Gastrocnemius medialis (tissue), 4 donors: ENCODE measurements at regions not wholly inside any gene's neighbourhood (a gene's known extent, or its start where the extent isn't known, plus 50 kb on each side); places are given as distances from the start of the nearest gene placed in this dataset.

ENCODE experiments used
- POLR2A ChIP-seq, 2 donors: fragments of 450-650 bp; IDR thresholded peaks; one replicate each; pipeline ENCODE4 v1.6.1; 2017; ENCODE audit warnings: antibody characterized with exemption in 2 of 2, mild to moderate bottlenecking in 2 of 2, moderate library complexity in 2 of 2
- TF ChIP-seq, protein P1 (sequence below), 5 experiments: fragments of 450-650 bp in 3 of 5; fragments of 200-600 bp in 2 of 5; sonication (generic) in 2 of 5; IDR thresholded peaks in 4 of 5; conservative IDR thresholded peaks in 1 of 5; 1 replicate in 4 of 5; 2 replicates in 1 of 5; pipeline ENCODE4 v1.5.1; 2016 to 2019; ENCODE audit warnings: antibody characterized with exemption in 5 of 5, mild to moderate bottlenecking in 3 of 5, moderate library complexity in 3 of 5

- TF ChIP-seq, protein P1, sequence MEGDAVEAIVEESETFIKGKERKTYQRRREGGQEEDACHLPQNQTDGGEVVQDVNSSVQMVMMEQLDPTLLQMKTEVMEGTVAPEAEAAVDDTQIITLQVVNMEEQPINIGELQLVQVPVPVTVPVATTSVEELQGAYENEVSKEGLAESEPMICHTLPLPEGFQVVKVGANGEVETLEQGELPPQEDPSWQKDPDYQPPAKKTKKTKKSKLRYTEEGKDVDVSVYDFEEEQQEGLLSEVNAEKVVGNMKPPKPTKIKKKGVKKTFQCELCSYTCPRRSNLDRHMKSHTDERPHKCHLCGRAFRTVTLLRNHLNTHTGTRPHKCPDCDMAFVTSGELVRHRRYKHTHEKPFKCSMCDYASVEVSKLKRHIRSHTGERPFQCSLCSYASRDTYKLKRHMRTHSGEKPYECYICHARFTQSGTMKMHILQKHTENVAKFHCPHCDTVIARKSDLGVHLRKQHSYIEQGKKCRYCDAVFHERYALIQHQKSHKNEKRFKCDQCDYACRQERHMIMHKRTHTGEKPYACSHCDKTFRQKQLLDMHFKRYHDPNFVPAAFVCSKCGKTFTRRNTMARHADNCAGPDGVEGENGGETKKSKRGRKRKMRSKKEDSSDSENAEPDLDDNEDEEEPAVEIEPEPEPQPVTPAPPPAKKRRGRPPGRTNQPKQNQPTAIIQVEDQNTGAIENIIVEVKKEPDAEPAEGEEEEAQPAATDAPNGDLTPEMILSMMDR (IDR thresholded peaks at IDR 0.05 in 4 of 5, conservative IDR thresholded peaks at IDR 0.05 in 1 of 5), result no peak
- no peak for TF ChIP-seq POLR2A (IDR thresholded peaks at IDR 0.05)
Observed at GRCh38 chrX:20529711-20530110, 263.0 kb upstream of the RPS6KA3 start.
